ENCODE measurements at regions not wholly inside any gene's neighbourhood (a gene's known extent, or its start where the extent isn't known, plus 50 kb on each side); places are given as distances from the start of the nearest gene placed in this dataset.

GRCh38 chr1:173287785-173288184 is 80.7 kb upstream of the TNFSF4 start:
- no peak overlapping the region for H3K4me3 ChIP-seq (replicated peaks; ENCODE audit: insufficient read depth, low read length)
- no peak for TF ChIP-seq GABPA (IDR thresholded peaks at IDR 0.05; ENCODE audit: low read depth)
- TF ChIP-seq SPI1 (IDR thresholded peaks at IDR 0.05; ENCODE audit: borderline replicate concordance, low read depth) = no peak
- TF ChIP-seq, protein P1, sequence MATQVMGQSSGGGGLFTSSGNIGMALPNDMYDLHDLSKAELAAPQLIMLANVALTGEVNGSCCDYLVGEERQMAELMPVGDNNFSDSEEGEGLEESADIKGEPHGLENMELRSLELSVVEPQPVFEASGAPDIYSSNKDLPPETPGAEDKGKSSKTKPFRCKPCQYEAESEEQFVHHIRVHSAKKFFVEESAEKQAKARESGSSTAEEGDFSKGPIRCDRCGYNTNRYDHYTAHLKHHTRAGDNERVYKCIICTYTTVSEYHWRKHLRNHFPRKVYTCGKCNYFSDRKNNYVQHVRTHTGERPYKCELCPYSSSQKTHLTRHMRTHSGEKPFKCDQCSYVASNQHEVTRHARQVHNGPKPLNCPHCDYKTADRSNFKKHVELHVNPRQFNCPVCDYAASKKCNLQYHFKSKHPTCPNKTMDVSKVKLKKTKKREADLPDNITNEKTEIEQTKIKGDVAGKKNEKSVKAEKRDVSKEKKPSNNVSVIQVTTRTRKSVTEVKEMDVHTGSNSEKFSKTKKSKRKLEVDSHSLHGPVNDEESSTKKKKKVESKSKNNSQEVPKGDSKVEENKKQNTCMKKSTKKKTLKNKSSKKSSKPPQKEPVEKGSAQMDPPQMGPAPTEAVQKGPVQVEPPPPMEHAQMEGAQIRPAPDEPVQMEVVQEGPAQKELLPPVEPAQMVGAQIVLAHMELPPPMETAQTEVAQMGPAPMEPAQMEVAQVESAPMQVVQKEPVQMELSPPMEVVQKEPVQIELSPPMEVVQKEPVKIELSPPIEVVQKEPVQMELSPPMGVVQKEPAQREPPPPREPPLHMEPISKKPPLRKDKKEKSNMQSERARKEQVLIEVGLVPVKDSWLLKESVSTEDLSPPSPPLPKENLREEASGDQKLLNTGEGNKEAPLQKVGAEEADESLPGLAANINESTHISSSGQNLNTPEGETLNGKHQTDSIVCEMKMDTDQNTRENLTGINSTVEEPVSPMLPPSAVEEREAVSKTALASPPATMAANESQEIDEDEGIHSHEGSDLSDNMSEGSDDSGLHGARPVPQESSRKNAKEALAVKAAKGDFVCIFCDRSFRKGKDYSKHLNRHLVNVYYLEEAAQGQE (IDR thresholded peaks at IDR 0.05; ENCODE audit: insufficient replicate concordance, low read depth) = no peak
- TF ChIP-seq POLR2AphosphoS5 (IDR thresholded peaks at IDR 0.05; ENCODE audit: low read depth) = no peak
- TF ChIP-seq, protein P2, sequence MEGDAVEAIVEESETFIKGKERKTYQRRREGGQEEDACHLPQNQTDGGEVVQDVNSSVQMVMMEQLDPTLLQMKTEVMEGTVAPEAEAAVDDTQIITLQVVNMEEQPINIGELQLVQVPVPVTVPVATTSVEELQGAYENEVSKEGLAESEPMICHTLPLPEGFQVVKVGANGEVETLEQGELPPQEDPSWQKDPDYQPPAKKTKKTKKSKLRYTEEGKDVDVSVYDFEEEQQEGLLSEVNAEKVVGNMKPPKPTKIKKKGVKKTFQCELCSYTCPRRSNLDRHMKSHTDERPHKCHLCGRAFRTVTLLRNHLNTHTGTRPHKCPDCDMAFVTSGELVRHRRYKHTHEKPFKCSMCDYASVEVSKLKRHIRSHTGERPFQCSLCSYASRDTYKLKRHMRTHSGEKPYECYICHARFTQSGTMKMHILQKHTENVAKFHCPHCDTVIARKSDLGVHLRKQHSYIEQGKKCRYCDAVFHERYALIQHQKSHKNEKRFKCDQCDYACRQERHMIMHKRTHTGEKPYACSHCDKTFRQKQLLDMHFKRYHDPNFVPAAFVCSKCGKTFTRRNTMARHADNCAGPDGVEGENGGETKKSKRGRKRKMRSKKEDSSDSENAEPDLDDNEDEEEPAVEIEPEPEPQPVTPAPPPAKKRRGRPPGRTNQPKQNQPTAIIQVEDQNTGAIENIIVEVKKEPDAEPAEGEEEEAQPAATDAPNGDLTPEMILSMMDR (IDR thresholded peaks at IDR 0.05; ENCODE audit: insufficient read depth, low read length) = no peak
- H3K27ac ChIP-seq (replicated peaks) = no peak overlapping the region
- DNase-seq (ENCODE audit: low read depth in 1 of 2, low spot score in 1 of 2) = no peak
- no peaks in the 10 kb centered on the region for H3K27me3 ChIP-seq (ENCODE audit: insufficient read depth, poor library complexity, severe bottlenecking)

DNA sequence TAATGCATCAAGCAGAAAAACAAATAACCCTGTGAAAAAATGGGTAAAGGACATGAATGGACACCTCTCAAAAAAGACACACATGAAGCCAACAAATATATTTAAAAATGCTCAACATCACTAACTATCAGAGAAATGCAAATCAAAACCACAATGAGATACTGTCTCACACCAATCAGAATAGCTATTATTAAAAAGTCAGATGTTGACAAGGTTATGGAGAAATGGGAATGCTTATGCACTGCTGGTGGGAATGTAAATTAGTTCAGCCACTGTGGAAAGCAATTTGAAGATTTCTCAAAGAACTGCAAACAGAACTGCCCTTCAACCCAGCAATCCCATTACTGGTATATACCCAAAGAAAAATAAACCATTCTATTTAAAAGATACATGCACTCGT is 86.6 kb upstream of the TNFSF4 start:
- H3K27me3 ChIP-seq (ENCODE audit: insufficient read depth, poor library complexity, severe bottlenecking) = no peaks in the 10 kb centered on the region
- no peak for TF ChIP-seq SPI1 (IDR thresholded peaks at IDR 0.05; ENCODE audit: borderline replicate concordance, low read depth)
- no peak for TF ChIP-seq POLR2AphosphoS5 (IDR thresholded peaks at IDR 0.05; ENCODE audit: low read depth)

GRCh38 chr1:173294843-173295242 is 87.7 kb upstream of the TNFSF4 start:
- TF ChIP-seq, protein P1 (IDR thresholded peaks at IDR 0.05; ENCODE audit: insufficient replicate concordance, low read depth) = no peak
- no peak for TF ChIP-seq GABPA (IDR thresholded peaks at IDR 0.05; ENCODE audit: low read depth)
- TF ChIP-seq, protein P2 (IDR thresholded peaks at IDR 0.05; ENCODE audit: insufficient read depth, low read length) = no peak
- no peak for TF ChIP-seq SPI1 (IDR thresholded peaks at IDR 0.05; ENCODE audit: borderline replicate concordance, low read depth)
- no peak for TF ChIP-seq POLR2AphosphoS5 (IDR thresholded peaks at IDR 0.05; ENCODE audit: low read depth)

More for the DNA sequence above, 86.6 kb upstream of the TNFSF4 start:
- DNase-seq (ENCODE audit: low read depth in 1 of 2, low spot score in 1 of 2) = no peak
- Histone ChIP-seq H3K27ac (replicated peaks) (no peak overlapping the region), H3K4me3 (replicated peaks; ENCODE audit: insufficient read depth, low read length) (no peak overlapping the region)

GRCh38 chr1:173295391-173295790 is 88.3 kb upstream of the TNFSF4 start:
- H3K27me3 ChIP-seq (ENCODE audit: insufficient read depth, poor library complexity, severe bottlenecking) = no peaks in the 10 kb centered on the region
- H3K4me3 ChIP-seq (replicated peaks; ENCODE audit: insufficient read depth, low read length) = no peak overlapping the region
- DNase-seq (ENCODE audit: low read depth in 1 of 2, low spot score in 1 of 2) = no peak
- TF ChIP-seq, protein P1 (IDR thresholded peaks at IDR 0.05; ENCODE audit: insufficient replicate concordance, low read depth) = no peak
- TF ChIP-seq POLR2AphosphoS5 (IDR thresholded peaks at IDR 0.05; ENCODE audit: low read depth) = no peak
- TF ChIP-seq GABPA (IDR thresholded peaks at IDR 0.05; ENCODE audit: low read depth) = no peak
- TF ChIP-seq SPI1 (IDR thresholded peaks at IDR 0.05; ENCODE audit: borderline replicate concordance, low read depth) = no peak
- H3K27ac ChIP-seq (replicated peaks) = no peak overlapping the region

More at GRCh38 chr1:173294843-173295242, 87.7 kb upstream of the TNFSF4 start:
- no peak overlapping the region for H3K27ac ChIP-seq (replicated peaks)
- DNase-seq (ENCODE audit: low read depth in 1 of 2, low spot score in 1 of 2) = no peak
- no peak overlapping the region for H3K4me3 ChIP-seq (replicated peaks; ENCODE audit: insufficient read depth, low read length)
- H3K27me3 ChIP-seq (ENCODE audit: insufficient read depth, poor library complexity, severe bottlenecking) = no peaks in the 10 kb centered on the region
